ENCODE measurements at regions not wholly inside any gene's neighbourhood (a gene's known extent, or its start where the extent isn't known, plus 50 kb on each side); places are given as distances from the start of the nearest gene placed in this dataset.

GRCh38 chr16:7200320-7200719 lies 132.3 kb upstream of the RBFOX1 start:
- POLR2A ChIA-PET = no interaction called here
- DNase-seq (ENCODE audit: low read depth) = no peak
- TF ChIP-seq CTCF (IDR thresholded peaks at IDR 0.05; ENCODE audit: insufficient read depth, low read depth, low read length) = no peak
- Histone ChIP-seq H3K27me3 (ENCODE audit: control insufficient read depth, insufficient read depth, low read length) (no peaks in the 10 kb centered on the region), H3K4me3 (ENCODE audit: low read depth, low read length) (no peak overlapping the region), H3K36me3 (ENCODE audit: control insufficient read depth, insufficient read depth, low read length) (no peaks in the 10 kb centered on the region)
- CTCF ChIA-PET = no interaction called here

GRCh38 chr16:7185689-7186088 lies 147.0 kb upstream of the RBFOX1 start:
- no peak overlapping the region for H3K4me3 ChIP-seq (ENCODE audit: low read depth, low read length)
- H3K27me3 ChIP-seq (ENCODE audit: control insufficient read depth, insufficient read depth, low read length) = no peaks in the 10 kb centered on the region
- no peak for TF ChIP-seq CTCF (IDR thresholded peaks at IDR 0.05; ENCODE audit: insufficient read depth, low read depth, low read length)
- H3K36me3 ChIP-seq (ENCODE audit: control insufficient read depth, insufficient read depth, low read length) = no peaks in the 10 kb centered on the region
- CTCF ChIA-PET = no interaction called here
- no peak for DNase-seq (ENCODE audit: low read depth)
- POLR2A ChIA-PET = no interaction called here

GRCh38 chr16:7185165-7185564 lies 147.5 kb upstream of the RBFOX1 start:
- TF ChIP-seq CTCF (IDR thresholded peaks at IDR 0.05; ENCODE audit: insufficient read depth, low read depth, low read length) = no peak
- Histone ChIP-seq H3K36me3 (ENCODE audit: control insufficient read depth, insufficient read depth, low read length) (no peaks in the 10 kb centered on the region), H3K4me3 (ENCODE audit: low read depth, low read length) (no peak overlapping the region), H3K27me3 (ENCODE audit: control insufficient read depth, insufficient read depth, low read length) (no peaks in the 10 kb centered on the region)
- DNase-seq (ENCODE audit: low read depth) = no peak
- POLR2A ChIA-PET = no interaction called here
- CTCF ChIA-PET = no interaction called here

GRCh38 chr16:7183768-7184167 lies 148.9 kb upstream of the RBFOX1 start:
- DNase-seq (ENCODE audit: low read depth) = no peak
- Histone ChIP-seq H3K27me3 (ENCODE audit: control insufficient read depth, insufficient read depth, low read length) (no peaks in the 10 kb centered on the region), H3K36me3 (ENCODE audit: control insufficient read depth, insufficient read depth, low read length) (no peaks in the 10 kb centered on the region), H3K4me3 (ENCODE audit: low read depth, low read length) (no peak overlapping the region)
- ChIA-PET CTCF (no interaction called here), POLR2A (no interaction called here)
- TF ChIP-seq CTCF (IDR thresholded peaks at IDR 0.05; ENCODE audit: insufficient read depth, low read depth, low read length) = no peak

- CTCF ChIA-PET = no interaction called here
- POLR2A ChIA-PET = no interaction called here
- H3K4me3 ChIP-seq (ENCODE audit: low read depth, low read length) = no peak overlapping the region
- no peaks in the 10 kb centered on the region for H3K27me3 ChIP-seq (ENCODE audit: control insufficient read depth, insufficient read depth, low read length)
- no peak for DNase-seq (ENCODE audit: low read depth)
- TF ChIP-seq CTCF (IDR thresholded peaks at IDR 0.05; ENCODE audit: insufficient read depth, low read depth, low read length) = no peak
- no peaks in the 10 kb centered on the region for H3K36me3 ChIP-seq (ENCODE audit: control insufficient read depth, insufficient read depth, low read length)
Observed at GRCh38 chr16:7182510-7183109, 150.0 kb upstream of the RBFOX1 start.
